Liver (tissue), 8 donors: ENCODE measurements at regions not wholly inside any gene's neighbourhood (a gene's known extent, or its start where the extent isn't known, plus 50 kb on each side); places are given as distances from the start of the nearest gene placed in this dataset.

Experiments
- DNase-seq: peaks from one replicate; pipeline ENCODE4 v3.0.0-alpha.2; 2017; ENCODE audit warnings: low spot score
- H3K27ac ChIP-seq, 2 donors: one replicate each; pipeline ENCODE4 v1.7.0; 2013; ENCODE audit warnings: inconsistent platforms in 2 of 2, low read length in 2 of 2, control low read depth in 1 of 2, low read depth in 1 of 2, mild to moderate bottlenecking in 1 of 2
- H3K27me3 ChIP-seq, 4 donors: one replicate each; pipeline versions ENCODE4 v1.6.1 to v1.7.0; 2013; ENCODE audit warnings: low read length in 3 of 4, inconsistent platforms in 1 of 4, mild to moderate bottlenecking in 1 of 4, moderate library complexity in 1 of 4; ENCODE audit not compliant: control insufficient read depth in 4 of 4, insufficient read depth in 4 of 4
- H3K36me3 ChIP-seq, 4 donors: one replicate each; pipeline versions ENCODE4 v1.6.1 to v1.7.0; 2013; ENCODE audit warnings: low read length in 3 of 4, mild to moderate bottlenecking in 3 of 4, low read depth in 1 of 4, moderate library complexity in 1 of 4; ENCODE audit not compliant: control insufficient read depth in 4 of 4, insufficient read depth in 3 of 4
- H3K4me1 ChIP-seq, 4 donors: one replicate each; pipeline versions ENCODE4 v1.6.1 to v1.7.0; 2013; ENCODE audit warnings: low read length in 3 of 4, mild to moderate bottlenecking in 3 of 4, moderate library complexity in 1 of 4; ENCODE audit not compliant: control insufficient read depth in 4 of 4, insufficient read depth in 4 of 4
- H3K4me3 ChIP-seq, 3 donors: one replicate each; pipeline versions ENCODE4 v1.6.1 to v1.7.0; 2013; ENCODE audit warnings: low read length in 3 of 3, control low read depth in 1 of 3, low read depth in 1 of 3, mild to moderate bottlenecking in 1 of 3
- H3K9ac ChIP-seq, 2 donors: one replicate each; pipeline ENCODE4 v1.7.0; 2013; ENCODE audit warnings: low read length in 2 of 2, mild to moderate bottlenecking in 2 of 2, moderate library complexity in 2 of 2, control low read depth in 1 of 2, low read depth in 1 of 2
- H3K9me3 ChIP-seq, 4 donors: one replicate each; pipeline versions ENCODE4 v1.6.1 to v1.7.0; 2013; ENCODE audit warnings: low read length in 3 of 4; ENCODE audit not compliant: control insufficient read depth in 4 of 4
- ATF3 ChIP-seq: IDR thresholded peaks from 2 replicates; pipeline ENCODE4 v1.6.1; 2016; ENCODE audit warnings: antibody characterized with exemption
- CTCF ChIP-seq: fragments of 150-350 bp; IDR thresholded peaks from 2 replicates; pipeline ENCODE4 v1.5.1; 2017; ENCODE audit warnings: improper control_type of control experiment, low read depth, low read length; ENCODE audit not compliant: missing input control
- EGR1 ChIP-seq, 2 donors: IDR thresholded peaks; 2 replicates each; pipeline ENCODE4 v1.6.1; 2016 to 2018; ENCODE audit warnings: antibody characterized with exemption in 2 of 2, low read depth in 2 of 2
- FOXA1 ChIP-seq: IDR thresholded peaks from 2 replicates; pipeline ENCODE4 v1.6.1; 2016; ENCODE audit warnings: antibody characterized with exemption
- GABPA ChIP-seq, 2 donors: IDR thresholded peaks in 1 of 2; conservative IDR thresholded peaks in 1 of 2; 2 replicates each; pipeline ENCODE4 v1.6.1; 2016; ENCODE audit warnings: antibody characterized with exemption in 2 of 2, mild to moderate bottlenecking in 1 of 2, moderate library complexity in 1 of 2
- HNF4A ChIP-seq, 2 donors: conservative IDR thresholded peaks; 2 replicates each; pipeline ENCODE4 v1.6.1; 2016; ENCODE audit warnings: antibody characterized with exemption in 2 of 2, mild to moderate bottlenecking in 2 of 2
- HNF4G ChIP-seq: IDR thresholded peaks from 2 replicates; pipeline ENCODE4 v1.6.1; 2016; ENCODE audit warnings: antibody characterized with exemption
- JUND ChIP-seq, 2 donors: IDR thresholded peaks; 2 replicates each; pipeline ENCODE4 v1.6.1; 2016; ENCODE audit warnings: antibody characterized with exemption in 2 of 2
- MAX ChIP-seq: IDR thresholded peaks from 2 replicates; pipeline ENCODE4 v1.6.1; 2016; ENCODE audit warnings: antibody characterized with exemption
- NR2F2 ChIP-seq: IDR thresholded peaks from 2 replicates; pipeline ENCODE4 v1.6.1; 2016; ENCODE audit warnings: antibody characterized with exemption
- RAD21 ChIP-seq, 2 donors: IDR thresholded peaks; 2 replicates each; pipeline ENCODE4 v1.6.1; 2016; ENCODE audit warnings: antibody characterized with exemption in 2 of 2, mild to moderate bottlenecking in 2 of 2
- REST ChIP-seq: IDR thresholded peaks from 2 replicates; pipeline ENCODE4 v1.6.1; 2016; ENCODE audit warnings: antibody characterized with exemption, mild to moderate bottlenecking
- SP1 ChIP-seq: IDR thresholded peaks from 2 replicates; pipeline ENCODE4 v1.6.1; 2018; ENCODE audit warnings: antibody characterized with exemption, mild to moderate bottlenecking
- TAF1 ChIP-seq: conservative IDR thresholded peaks from 2 replicates; pipeline ENCODE4 v1.6.1; 2016; ENCODE audit warnings: antibody characterized with exemption, mild to moderate bottlenecking
- YY1 ChIP-seq: IDR thresholded peaks from 2 replicates; pipeline ENCODE4 v1.6.1; 2016; ENCODE audit warnings: antibody characterized with exemption, mild to moderate bottlenecking
- ZBTB33 ChIP-seq: IDR thresholded peaks from 2 replicates; pipeline ENCODE4 v1.6.1; 2016; ENCODE audit warnings: antibody characterized with exemption
- WGBS: extraction: QIAGEN DNeasy Blood & Tissue Kit; methylation state at CpG from one replicate; pipeline ENCODE4 v1.1.7; 2013; 5-methylcytosine and 5-hydroxymethylcytosine counted together
- donor health status: healthy.
- donor health status: healthy.
- donor health status: healthy.
- donor health status: healthy.
- donor health status: healthy.

- H3K4me3 ChIP-seq: no peak overlapping the region
- H3K36me3 ChIP-seq: no peaks in the 10 kb centered on the region
- WGBS: 48% methylated on average over 5 of the region's 5 CpGs
- no peaks in the 10 kb centered on the region for H3K27me3 ChIP-seq
- no peaks in the 10 kb centered on the region for H3K9me3 ChIP-seq
- H3K9ac ChIP-seq: no peak overlapping the region
- no peaks in the 10 kb centered on the region for H3K4me1 ChIP-seq
- H3K27ac ChIP-seq: no peak overlapping the region
- no peak for TF ChIP-seq CTCF
- no peak for TF ChIP-seq ATF3
- no peak for TF ChIP-seq HNF4A (conservative IDR thresholded peaks at IDR 0.05)
- no peak for TF ChIP-seq TAF1
- no peak for TF ChIP-seq FOXA1
- TF ChIP-seq RAD21 (IDR thresholded peaks at IDR 0.05): no peak
- TF ChIP-seq SP1: no peak
- TF ChIP-seq ZBTB33: no peak
- no peak for TF ChIP-seq EGR1 (IDR thresholded peaks at IDR 0.05; ENCODE audit: low read depth in 2 of 2)
- no peak for TF ChIP-seq MAX
- TF ChIP-seq NR2F2: no peak
- DNase-seq: no peak
These were observed 229.4 kb upstream of the RSPO3 start for GRCh38 chr6:126888727-126889725.

GRCh38 chr6:126890055-126890454 lies 228.4 kb upstream of the RSPO3 start:
- Histone ChIP-seq H3K27ac (no peak overlapping the region), H3K4me1 (no peaks in the 10 kb centered on the region), H3K9ac (no peak overlapping the region), H3K4me3 (no peak overlapping the region), H3K36me3 (no peaks in the 10 kb centered on the region), H3K9me3 (no peaks in the 10 kb centered on the region), H3K27me3 (no peaks in the 10 kb centered on the region)
- DNase-seq: no peak
- WGBS: 80% methylated on average over 2 of the region's 2 CpGs
- no peak for TF ChIP-seq GABPA (IDR thresholded peaks at IDR 0.05 in 1 of 2, conservative IDR thresholded peaks at IDR 0.05 in 1 of 2)
- no peak for TF ChIP-seq CTCF
- TF ChIP-seq JUND (IDR thresholded peaks at IDR 0.05): no peak
- TF ChIP-seq MAX: no peak
- no peak for TF ChIP-seq TAF1
- no peak for TF ChIP-seq REST
- no peak for TF ChIP-seq FOXA1
- no peak for TF ChIP-seq YY1
- no peak for TF ChIP-seq HNF4G
